GM18909 (cell line): ENCODE measurements at regions not wholly inside any gene's neighbourhood (a gene's known extent, or its start where the extent isn't known, plus 50 kb on each side); places are given as distances from the start of the nearest gene placed in this dataset.
"Not testable (repeated sequence)": the region's sequence is repeated elsewhere in the genome, so short reads cannot be mapped to it uniquely, and the experiment has no call there.

Experiments used
- ATAC-seq: cut with Tn5 transposase; IDR thresholded peaks from one replicate; pipeline ENCODE4 v1.9.1; 2021; ENCODE audit warnings: mild to moderate bottlenecking; ENCODE audit not compliant: unreplicated experiment, poor library complexity

DNA sequence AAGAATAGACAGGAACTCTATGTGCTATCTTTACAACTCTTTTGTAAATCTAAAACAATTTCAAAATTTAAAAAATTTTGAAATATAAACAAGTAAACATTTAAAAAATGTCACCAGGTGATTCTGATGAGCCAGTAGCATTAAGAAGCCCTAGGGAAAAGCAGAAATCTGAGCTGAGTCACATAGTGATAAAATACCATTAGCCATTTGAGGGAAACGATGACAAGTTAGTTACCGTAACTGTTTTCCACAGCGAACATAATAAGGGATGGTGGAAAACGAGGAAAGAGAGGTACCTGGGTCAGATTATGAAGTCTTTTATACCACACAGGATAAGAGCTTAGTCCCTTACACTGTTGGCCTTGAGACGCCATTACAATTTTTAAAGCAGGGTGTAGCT, 55.5 kb downstream of the PRR15 start:
- no peak for ATAC-seq

DNA sequence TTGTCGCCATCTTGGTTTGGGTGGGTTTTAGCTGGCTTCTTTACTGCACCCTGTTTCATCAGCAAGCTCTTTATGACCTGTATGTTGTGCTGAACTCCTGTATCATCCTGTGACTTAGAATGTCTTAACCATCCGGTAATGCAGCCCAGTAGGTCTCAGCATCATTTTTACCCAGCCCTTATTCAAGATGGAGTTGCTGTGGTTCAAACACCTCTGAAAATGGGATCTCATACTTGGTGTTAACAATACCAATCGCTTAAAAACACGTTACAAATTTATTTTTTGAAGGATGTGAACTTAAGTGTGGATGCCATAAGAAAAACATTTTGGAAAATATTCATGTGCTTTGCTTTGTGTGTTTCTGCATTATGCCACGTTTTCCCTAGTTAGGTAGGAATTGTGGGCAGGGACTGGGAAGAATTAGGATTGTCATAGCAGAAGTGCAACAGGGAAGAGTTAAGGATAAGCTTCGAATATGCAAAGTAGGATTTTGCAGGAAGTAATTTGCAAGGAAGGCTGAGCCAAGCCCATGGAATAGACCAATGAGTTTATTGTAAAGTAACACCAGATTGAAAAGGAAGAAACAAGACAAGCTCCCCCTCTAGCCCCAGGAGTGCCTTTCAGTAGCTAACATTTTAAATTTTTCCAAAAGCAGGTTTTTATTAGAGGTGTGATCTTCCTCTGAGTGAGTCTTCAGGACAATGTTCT, 56.4 kb downstream of the PRR15 start:
- no peak for ATAC-seq

DNA sequence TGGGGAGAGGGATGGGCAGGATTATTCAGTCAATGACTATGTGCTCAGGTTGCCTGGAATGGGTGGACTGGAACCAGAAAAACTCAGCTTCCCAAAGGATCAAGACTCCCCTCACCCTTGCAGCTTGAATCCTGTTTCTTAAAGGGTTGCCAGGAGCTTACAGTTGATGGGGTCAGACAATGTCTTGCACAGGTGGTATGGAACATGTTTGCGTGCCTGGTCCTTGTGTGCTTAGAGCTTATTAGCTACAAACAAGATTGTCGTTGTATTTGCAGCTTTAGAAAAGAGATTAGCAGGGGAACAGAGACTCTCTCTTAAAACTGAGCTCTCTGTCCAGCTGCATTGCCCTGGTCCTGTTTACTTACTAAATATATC, 56.9 kb downstream of the PRR15 start:
- no peak for ATAC-seq

DNA sequence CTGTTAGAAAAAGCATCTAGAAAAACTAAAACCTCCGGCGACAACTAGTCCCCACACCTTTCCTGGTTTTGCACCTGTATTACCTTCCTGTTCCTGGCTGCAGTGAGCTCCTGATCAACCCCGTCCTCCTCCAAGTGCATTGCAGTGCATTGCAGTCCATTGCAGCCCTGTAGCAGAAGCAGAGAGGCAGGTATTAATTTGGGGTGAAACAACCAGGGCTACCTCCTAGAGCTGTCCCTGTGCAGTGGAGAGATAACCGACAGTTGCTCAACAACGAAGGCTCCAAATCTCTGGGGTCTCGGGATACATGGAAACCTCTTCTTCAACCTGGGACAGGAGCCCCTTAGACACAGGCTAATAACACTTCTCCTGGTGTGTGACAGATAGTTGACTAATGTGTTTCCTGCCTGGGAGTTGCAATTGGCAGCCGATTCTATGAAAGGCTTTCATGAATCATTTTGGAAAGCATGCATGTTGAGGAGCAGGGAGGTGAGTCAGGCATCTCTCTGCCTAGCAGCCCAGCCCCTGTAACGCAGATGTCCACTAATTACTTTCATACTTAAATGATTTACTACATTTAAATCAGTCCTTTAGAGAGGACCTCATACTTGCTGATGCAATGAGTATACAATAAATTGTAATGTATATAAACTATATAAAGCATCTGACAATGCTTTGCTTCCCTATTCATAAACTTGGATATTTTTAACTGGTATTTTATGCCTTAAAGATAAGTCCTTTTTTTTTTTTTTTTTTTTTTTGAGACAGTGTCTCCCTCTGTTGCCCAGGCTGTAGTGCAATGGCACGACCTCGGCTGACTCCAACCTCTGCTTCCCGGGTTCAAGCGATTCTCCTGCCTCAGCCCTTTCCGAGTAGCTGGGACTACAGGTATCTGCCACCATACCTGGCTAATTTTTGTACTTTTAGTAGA, 59.0 kb downstream of the PRR15 start:
- no peak for ATAC-seq

DNA sequence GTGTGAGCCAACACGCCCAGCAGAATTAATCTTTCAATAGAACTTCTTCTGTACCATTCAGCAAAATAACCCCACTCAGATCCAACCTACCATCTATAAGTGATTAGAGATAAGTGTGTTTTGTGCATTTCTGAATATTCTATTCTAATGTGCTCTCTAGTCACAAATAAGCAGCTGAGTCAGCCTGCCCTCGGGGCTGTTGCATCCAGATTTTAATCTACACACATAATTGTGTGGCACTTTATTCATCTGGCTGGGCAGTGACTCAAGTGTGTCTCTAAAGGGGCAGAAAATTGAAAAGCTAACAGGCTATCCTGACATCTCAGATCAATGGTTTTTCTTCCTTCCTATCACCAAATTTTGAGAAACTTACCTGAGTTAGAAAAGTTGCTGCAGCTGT, 60.3 kb downstream of the PRR15 start:
- no peak for ATAC-seq

DNA sequence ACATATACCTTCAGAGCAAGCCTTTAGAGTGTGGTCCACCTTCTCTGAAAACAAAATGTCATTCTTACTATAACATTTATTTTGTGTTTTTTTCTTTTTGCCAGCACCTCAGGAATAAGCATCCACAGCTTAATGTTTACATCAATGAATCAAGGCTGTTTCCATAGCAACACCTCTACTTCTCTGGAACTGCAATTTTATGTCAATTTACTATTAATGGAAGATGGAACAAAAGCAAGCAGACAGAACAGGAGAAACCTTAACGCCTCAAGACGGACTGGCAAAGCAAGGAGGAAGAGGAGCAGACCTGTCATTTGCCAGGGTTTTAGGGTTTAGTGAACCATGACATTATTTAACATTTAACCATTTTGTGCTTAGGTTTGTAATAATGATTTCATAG, 63.1 kb downstream of the PRR15 start:
- no peak for ATAC-seq

DNA sequence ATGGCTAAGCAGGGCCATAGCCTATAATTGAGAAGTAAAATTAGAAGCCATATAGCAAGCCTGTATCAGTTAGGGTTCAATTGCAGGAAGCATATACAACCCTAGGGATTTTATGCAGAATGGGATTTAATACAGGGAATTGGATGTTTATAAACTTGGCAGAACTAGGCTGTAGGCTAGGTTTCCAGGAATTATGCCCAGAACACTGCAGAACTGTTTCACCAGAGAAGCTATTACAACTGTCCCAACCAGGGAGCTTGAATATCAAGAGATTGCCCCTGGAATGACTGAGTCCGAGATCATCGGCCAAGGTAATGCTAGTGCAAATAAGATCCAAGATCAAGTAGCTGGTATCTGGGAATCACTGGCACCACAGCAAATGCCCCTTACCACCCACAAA, 64.0 kb downstream of the PRR15 start:
- ATAC-seq = no peak

DNA sequence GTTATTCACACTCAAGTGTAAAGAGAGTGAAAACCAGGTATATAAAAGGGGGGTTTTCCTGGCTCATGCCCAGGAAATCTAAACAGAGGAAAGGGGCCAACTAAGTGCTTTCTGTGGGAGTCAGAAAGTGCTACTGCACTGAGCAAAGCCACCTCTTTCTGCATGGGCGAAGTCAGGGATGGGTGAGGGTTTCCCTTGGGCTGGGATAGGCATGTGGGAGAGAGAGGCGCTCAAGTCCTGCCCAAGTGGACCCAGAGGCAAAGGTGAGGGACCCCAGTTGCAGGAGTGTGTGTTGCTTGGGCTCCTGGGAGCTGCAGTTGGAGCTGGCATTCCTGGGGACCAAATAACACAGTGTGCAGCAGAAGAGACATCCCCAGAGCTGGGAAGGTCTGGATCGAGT, 65.9 kb downstream of the PRR15 start:
- no peak for ATAC-seq

DNA sequence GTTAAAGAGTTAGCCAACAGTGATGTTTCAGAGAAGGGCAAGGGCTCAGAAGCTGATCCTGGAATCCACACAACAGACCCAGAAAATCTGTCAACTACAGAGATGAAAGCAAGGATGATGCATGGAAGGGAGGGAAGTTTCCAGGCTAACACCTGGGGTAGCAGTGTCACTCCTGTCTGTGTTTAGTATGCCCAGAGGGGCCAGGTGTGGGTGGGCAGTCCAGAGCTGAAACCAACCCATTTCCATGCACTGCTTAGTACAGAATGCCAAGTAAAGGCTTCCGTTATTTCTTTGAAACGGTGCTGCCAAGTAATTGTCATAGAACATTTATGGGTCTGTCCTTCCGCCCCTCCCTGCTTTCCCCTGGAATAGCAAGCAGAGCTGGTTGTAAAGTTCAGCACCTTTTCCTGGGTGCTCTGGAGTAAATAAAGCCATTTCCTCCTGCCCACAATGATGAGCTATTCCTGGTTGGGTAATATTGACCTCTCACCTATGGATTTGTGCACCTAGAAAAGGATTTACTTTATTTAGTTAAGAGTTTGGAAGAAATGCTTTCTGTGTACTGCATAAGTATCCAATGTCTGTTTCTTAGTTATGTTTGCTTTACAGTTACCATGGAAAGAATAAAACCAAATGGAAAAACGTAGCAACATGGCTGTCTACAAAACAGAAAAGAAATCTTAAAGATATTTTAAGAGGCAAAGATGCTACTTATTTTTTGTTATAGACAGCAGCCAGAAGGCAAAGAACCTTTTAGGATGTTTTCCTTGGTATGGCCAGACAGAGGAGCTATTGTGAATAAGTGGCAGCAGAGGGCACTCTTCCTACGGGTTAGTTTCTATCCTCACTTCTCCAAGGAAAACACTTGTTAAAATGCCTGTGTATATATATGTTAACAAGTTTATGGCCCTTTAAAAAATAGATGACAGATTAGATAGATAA, 71.7 kb downstream of the PRR15 start:
- ATAC-seq = not testable (repeated sequence)

DNA sequence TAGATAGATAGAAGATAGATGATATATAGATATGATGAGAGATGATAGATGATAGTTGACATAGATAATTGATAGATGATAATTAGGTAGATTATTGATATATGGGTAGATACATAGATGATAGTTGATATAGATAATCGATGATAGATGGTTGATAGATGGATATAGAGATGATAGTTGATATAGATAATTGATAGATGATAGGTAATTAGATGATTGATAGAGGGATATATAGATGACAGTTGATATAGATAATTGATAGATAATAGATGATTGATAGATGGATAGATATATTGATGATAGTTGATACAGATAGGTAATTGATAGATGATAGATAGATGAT, 72.3 kb downstream of the PRR15 start:
- ATAC-seq = no peak

DNA sequence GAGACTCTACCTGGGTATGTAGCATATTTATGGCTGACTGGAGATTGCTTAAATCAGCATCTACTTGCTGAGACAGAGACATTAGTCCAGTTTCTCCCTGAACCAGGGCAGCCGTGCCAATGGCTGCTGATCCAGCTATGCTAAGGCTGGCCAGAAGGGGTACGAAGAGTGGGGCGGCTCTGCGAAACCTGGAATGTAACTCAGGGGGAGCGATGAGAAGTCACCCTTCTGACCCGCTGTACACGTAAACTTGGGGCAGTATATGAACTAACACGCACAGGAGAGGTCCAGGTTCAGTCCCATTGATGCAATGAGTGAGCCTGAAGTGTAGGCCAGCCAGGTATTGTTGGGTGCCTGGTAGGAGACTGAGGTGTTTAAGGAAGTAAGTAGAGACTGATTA, 73.7 kb downstream of the PRR15 start:
- no peak for ATAC-seq

DNA sequence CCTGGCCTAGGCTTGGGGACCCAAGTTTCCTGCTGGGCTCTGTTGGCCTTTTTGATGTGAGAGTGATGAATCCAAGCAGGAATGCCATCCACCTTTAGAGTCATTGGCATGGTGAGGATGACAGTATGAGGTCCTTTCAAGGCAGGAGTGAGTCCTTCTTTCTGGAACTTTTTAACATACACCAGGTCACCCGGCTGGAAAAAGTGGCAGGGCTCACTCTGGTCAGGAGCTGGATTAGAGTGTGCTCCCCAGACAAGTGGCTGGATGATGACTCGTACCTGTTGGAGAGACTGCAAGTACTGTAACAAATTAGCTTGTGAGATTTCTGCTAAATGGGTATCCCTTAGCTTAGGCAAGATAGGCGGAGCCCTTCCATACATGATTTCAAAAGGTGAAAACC, 75.2 kb downstream of the PRR15 start:
- not testable (repeated sequence) for ATAC-seq

DNA sequence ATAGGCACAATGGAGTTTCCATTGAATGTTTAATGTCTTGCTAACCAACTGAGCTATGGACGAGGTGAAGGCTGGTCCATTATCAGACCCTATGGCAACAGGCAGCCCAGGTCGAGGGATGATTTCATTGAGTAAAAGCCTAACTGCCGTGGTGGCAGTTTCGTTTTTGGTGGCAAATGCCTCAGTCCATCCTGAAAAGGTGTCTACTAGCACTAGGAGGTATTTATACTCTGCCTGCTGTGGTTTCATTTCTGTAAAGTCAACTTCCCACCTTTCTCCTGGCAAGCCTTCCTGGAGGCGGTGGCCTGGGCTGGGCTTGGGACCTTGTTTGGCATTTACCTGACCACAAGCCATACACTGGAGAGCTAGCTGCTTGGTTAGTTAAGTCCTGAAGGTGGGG, 75.8 kb downstream of the PRR15 start:
- ATAC-seq = no peak

DNA sequence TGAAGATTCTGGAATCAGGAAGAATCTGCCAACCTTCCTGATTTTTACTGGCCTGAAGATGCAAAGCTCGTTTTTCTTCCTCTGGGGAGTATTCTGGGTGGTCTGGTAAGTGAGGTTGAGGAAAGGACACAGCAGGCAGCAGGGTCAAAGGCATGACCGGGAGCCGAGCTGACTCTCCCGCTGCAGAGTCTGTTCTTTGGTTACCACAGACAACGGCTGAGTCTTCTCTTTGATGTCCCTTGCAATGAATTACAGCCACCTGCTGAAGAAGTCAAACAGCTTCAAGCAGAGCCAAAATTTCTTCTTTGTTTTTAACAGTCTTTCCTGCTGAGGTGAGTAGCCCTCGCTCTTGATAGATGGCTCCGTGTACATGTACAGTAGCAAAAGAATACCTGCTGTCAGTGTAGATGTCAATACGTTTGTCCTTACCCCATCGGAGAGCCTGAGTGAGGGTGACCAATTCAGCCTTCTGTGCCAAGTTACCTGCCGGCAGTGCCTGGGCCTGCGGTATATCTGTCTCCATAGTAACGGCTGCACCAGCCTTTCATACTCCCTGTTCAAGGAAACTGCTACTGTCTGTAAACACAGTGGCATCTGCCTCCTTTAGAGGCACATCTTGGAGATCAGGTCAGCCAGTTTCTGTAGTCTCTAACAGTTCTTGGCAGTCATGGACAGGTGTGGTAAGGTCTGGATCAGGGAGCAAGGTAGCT, 76.4 kb downstream of the PRR15 start:
- no peak for ATAC-seq

DNA sequence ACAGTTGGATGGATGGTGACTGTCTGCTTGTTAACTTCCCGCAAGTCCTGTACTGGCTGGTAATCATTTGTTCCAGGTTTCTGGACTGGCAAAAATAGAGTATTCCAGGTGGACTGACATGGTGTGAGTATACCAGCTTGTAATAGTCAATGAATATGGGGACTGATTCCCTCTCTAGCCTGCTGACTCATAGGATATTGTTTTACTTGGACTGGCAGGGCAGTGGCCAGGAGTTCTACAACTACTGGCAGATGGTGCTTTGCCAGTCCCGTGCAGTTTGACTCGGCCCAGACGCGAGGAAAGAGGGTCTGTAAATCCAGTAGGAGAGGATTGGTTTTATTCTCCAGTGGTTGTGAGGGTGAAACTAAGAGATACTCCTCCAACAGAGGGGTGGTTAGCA, 78.0 kb downstream of the PRR15 start:
- no peak for ATAC-seq

DNA sequence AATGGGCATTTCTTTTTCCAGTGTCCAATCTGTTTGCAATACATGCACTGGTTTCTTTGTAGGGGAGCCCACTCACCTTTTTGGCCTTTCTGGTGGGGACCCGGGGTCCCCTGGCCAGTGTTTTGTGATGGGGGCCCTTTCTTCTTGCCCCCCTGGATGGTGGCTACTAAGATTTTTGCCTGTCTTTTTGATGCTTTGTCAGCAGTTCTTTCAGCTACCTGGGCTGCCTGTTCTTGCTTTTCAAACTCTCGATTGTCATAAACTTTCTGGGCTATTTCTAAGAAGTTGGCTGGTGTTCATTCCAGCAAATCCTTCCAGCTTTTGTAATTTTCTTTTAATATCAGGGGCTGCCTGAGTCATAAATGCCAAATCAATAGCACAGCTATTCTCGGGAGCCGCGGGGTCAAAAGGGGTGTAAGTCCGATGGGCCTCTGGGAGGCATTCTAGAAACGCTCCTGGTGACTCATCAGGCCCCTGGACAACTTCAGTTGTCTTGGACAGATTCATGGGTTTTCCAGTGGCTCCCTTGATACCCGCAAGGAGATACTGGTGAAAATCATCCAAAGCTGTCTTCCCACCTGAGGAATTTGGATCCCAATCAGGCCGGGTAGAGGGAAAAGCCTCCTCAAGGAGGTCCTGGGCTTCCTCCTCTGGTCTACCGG, 79.0 kb downstream of the PRR15 start:
- no peak for ATAC-seq

DNA sequence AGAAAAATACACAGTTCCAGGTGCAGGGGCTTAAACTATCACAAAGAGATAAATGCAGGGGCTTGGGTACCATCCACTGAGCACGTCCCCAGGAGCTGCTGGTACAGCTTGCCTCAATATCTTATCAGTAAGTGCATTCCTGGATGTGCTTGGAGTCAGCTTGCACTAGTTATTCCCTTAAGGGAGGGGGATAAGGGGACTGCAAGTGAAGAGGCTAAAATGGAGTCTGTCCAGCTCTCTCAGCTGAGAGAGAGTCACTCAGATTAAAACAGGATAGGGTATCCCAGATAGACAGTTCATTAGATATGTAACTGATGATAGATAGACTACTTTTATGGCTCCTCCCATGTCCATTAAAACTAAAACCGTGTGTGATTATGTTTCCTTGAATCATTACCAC, 82.5 kb downstream of the PRR15 start:
- not testable (repeated sequence) for ATAC-seq

DNA sequence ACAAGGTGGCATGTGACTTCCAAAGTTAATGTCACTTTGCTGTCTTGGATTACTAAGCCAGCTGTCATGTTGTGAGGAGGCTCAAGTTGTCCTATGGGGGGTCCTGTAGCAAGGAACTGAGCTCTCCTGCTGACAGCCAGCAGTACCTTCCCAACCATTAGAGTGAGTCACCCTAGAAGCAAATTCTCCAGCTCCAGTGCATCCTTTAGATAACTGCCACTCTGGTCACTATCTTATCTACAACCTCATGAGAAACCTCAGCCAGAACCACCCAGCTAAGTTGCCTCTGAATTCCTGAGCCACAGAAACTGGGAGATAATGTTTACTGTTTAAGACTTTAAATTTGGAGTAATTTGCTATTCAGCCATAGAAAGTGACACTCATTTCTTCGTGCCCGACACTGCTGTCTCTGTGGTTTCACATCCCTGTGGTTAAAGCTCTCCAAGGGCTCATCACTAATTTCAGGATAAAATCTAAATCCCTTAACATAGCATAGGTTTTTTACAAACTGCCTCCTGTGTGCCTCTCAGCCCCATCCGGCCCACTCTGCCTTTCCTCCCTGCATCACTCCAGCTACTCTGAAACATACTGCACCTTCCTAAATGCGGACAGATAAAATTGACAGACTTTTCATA, 83.5 kb downstream of the PRR15 start:
- no peak for ATAC-seq

DNA sequence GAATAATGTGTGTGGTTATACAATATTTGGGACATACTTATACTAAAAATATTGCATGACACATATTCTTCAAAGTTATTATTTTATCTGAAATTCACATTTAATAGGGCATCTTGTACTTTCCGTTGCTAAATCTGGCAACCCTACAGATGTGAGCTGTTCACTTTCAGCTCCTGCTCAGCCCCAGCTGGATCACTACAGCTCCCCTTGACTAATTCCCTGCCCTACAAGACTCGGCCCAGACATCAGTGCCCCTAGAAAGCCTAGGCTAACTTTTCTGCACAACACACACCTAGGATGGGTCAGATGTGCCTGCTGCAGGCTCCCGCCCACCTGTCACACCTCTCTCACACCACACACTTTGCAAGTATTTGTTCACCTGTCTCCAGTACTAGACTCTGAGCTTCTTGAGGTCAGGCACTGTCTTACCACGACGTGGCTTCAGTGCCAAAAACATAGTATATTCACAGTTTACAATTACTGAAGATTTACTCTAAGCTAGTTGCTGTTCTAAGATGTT, 84.1 kb downstream of the PRR15 start:
- not testable (repeated sequence) for ATAC-seq
